ENCODE measurements at regions not wholly inside any gene's neighbourhood (a gene's known extent, or its start where the extent isn't known, plus 50 kb on each side); places are given as distances from the start of the nearest gene placed in this dataset.
"Not testable (repeated sequence)": the region's sequence is repeated elsewhere in the genome, so short reads cannot be mapped to it uniquely, and the experiment has no call there.

DNA sequence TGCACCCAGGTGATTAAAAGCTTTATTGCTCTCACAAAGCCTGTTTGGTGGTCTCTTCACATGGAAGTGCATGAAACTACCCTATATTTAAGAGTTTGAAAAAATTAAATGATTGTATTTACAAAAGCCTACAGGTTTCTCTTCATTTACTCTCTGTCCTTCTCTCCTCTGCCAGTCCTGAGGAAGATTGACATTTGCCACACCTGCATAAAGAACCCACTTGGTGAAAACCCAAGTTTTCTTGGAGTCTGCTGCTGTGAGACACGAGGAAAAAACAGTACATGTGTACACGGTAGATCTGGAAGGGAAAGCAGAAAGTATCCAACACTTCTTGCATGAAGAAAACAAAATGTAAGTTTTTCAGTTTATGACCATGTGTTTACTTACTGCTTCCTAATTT is 994.4 kb upstream of the POT1 start:
- ChIA-PET CTCF (no interaction called here), POLR2A (ENCODE audit: unreplicated experiment) (no interaction called here)
- TF ChIP-seq EZH2 (IDR thresholded peaks at IDR 0.05; ENCODE audit: low read depth) (no peak), CTCF (conservative IDR thresholded peaks at IDR 0.05) (no peak)
- Histone ChIP-seq H3K36me3 (ENCODE audit: low read depth) (no peaks in the 10 kb centered on the region), H3F3A (ENCODE audit: insufficient read depth, low read depth) (no peaks in the 10 kb centered on the region), H4K20me1 (ENCODE audit: insufficient read depth) (no peaks in the 10 kb centered on the region), H3K9me3 (ENCODE audit: insufficient read depth, low read depth) (no peaks in the 10 kb centered on the region), H3K9me2 (ENCODE audit: insufficient read depth) (no peaks in the 10 kb centered on the region), H3K27ac (no peak overlapping the region), H3K4me3 (no peak overlapping the region), H3K79me2 (ENCODE audit: low read depth) (no peaks in the 10 kb centered on the region), H3K27me3 (ENCODE audit: insufficient read depth, low read depth) (no peaks in the 10 kb centered on the region), H3K4me1 (replicated peaks; ENCODE audit: insufficient read depth) (no peaks in the 10 kb centered on the region), H3K4me2 (no peak overlapping the region), H2AFZ (no peak overlapping the region)
- no TSS peak for BruUV-seq (replicated peaks)
- intact Hi-C loops (cut with micrococcal nuclease; ENCODE audit: unreplicated experiment) = no loop called here
- DNase-seq = no peak

DNA sequence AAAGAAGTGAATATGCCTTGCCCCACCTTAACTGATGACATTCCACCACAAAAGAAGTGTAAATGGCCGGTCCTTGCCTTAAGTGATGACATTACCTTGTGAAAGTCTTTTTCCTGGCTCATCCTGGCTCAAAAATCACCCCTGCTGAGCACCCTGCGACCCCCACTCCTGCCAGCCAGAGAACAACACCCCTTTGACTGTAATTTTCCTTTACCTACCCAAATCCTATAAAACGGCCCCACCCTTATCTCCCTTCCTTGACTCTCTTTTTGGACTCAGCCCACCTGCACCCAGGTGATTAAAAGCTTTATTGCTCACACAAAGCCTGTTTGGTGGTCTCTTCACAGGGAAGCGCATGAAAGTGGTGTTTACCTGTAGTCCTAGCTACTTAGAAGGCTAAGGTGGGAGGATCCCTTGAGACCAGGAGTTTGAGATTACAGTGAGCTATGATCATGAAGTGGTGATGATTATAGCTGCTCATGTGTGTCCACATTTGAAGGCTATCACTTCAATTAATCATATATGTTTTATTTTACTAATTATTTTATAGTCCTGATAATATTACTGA is 985.8 kb upstream of the POT1 start:
- H3F3A ChIP-seq (ENCODE audit: insufficient read depth, low read depth); H3K9me2 ChIP-seq (ENCODE audit: insufficient read depth); H3K27me3 ChIP-seq (ENCODE audit: insufficient read depth, low read depth); intact Hi-C loops (cut with micrococcal nuclease; ENCODE audit: unreplicated experiment); POLR2A ChIA-PET (ENCODE audit: unreplicated experiment); H3K79me2 ChIP-seq (ENCODE audit: low read depth); H3K36me3 ChIP-seq (ENCODE audit: low read depth); H3K4me2 ChIP-seq; H4K20me1 ChIP-seq (ENCODE audit: insufficient read depth); DNase-seq; H3K9me3 ChIP-seq (ENCODE audit: insufficient read depth, low read depth); H3K27ac ChIP-seq; CTCF ChIA-PET; BruUV-seq (replicated peaks); H2AFZ ChIP-seq; H3K4me3 ChIP-seq; H3K4me1 ChIP-seq (replicated peaks; ENCODE audit: insufficient read depth): not testable (repeated sequence)

GRCh38 chr7:125908711-125909110 is 979.1 kb upstream of the POT1 start:
- Histone ChIP-seq H3K27ac (no peak overlapping the region), H3K36me3 (ENCODE audit: low read depth) (no peaks in the 10 kb centered on the region), H3F3A (ENCODE audit: insufficient read depth, low read depth) (no peaks in the 10 kb centered on the region), H3K4me3 (no peak overlapping the region), H3K27me3 (ENCODE audit: insufficient read depth, low read depth) (no peaks in the 10 kb centered on the region), H2AFZ (0 out of 2 replicates have a peak overlapping the region, but pooled peaks have one; percentile 52), H3K9me3 (ENCODE audit: insufficient read depth, low read depth) (no peaks in the 10 kb centered on the region), H3K9me2 (ENCODE audit: insufficient read depth) (no peaks in the 10 kb centered on the region), H4K20me1 (ENCODE audit: insufficient read depth) (no peaks in the 10 kb centered on the region), H3K4me2 (peak overlapping the region; percentile 10; the same call in 1 of the 2 replicates), H3K79me2 (ENCODE audit: low read depth) (no peaks in the 10 kb centered on the region), H3K4me1 (replicated peaks; ENCODE audit: insufficient read depth) (no peaks in the 10 kb centered on the region)
- TF ChIP-seq EZH2 (IDR thresholded peaks at IDR 0.05; ENCODE audit: low read depth) (no peak), CTCF (conservative IDR thresholded peaks at IDR 0.05) (no peak)
- no peak for DNase-seq
- CTCF ChIA-PET = no interaction called here
- no TSS peak for BruUV-seq (replicated peaks)
- intact Hi-C loops (cut with micrococcal nuclease; ENCODE audit: unreplicated experiment) = no loop called here
- POLR2A ChIA-PET (ENCODE audit: unreplicated experiment) = no interaction called here

- no peaks in the 10 kb centered on the region for H4K20me1 ChIP-seq (ENCODE audit: insufficient read depth)
- H3F3A ChIP-seq (ENCODE audit: insufficient read depth, low read depth) = no peaks in the 10 kb centered on the region
- no peaks in the 10 kb centered on the region for H3K9me3 ChIP-seq (ENCODE audit: insufficient read depth, low read depth)
- no peaks in the 10 kb centered on the region for H3K36me3 ChIP-seq (ENCODE audit: low read depth)
- no peak overlapping the region for H3K27ac ChIP-seq
- intact Hi-C loops (cut with micrococcal nuclease; ENCODE audit: unreplicated experiment) = no loop called here
- no peak for TF ChIP-seq CTCF (conservative IDR thresholded peaks at IDR 0.05)
- no peak for TF ChIP-seq EZH2 (IDR thresholded peaks at IDR 0.05; ENCODE audit: low read depth)
- H3K27me3 ChIP-seq (ENCODE audit: insufficient read depth, low read depth) = no peaks in the 10 kb centered on the region
- ChIA-PET CTCF (no interaction called here), POLR2A (ENCODE audit: unreplicated experiment) (no interaction called here)
- no peak overlapping the region for H3K4me3 ChIP-seq
- no peaks in the 10 kb centered on the region for H3K9me2 ChIP-seq (ENCODE audit: insufficient read depth)
- DNase-seq = no peak
- no peak overlapping the region for H2AFZ ChIP-seq
- no TSS peak for BruUV-seq (replicated peaks)
- H3K4me1 ChIP-seq (replicated peaks; ENCODE audit: insufficient read depth) = no peaks in the 10 kb centered on the region
- H3K4me2 ChIP-seq = no peak overlapping the region
- no peaks in the 10 kb centered on the region for H3K79me2 ChIP-seq (ENCODE audit: low read depth)
These were observed 970.0 kb upstream of the POT1 start for GRCh38 chr7:125899577-125899976.
